GM23338 (cell line): ENCODE measurements at regions not wholly inside any gene's neighbourhood (a gene's known extent, or its start where the extent isn't known, plus 50 kb on each side); places are given as distances from the start of the nearest gene placed in this dataset.

Experiments used
- ATAC-seq: fragments of 200-7000 bp; cut with Tn5 transposase; 3 replicates; pipeline ENCODE4 v1.9.1; 2020
- DNase-seq: peaks from one replicate; pipeline ENCODE4 v3.0.0-alpha.2; 2015; ENCODE audit warnings: low spot score
- H2AFZ ChIP-seq: fragments of 200-600 bp; sonication (generic); 2 replicates; pipeline ENCODE4 v1.8.0; 2016; ENCODE audit warnings: antibody characterized with exemption, mild to moderate bottlenecking, moderate library complexity
- H3F3A ChIP-seq: fragments of 200-600 bp; sonication (generic); replicated peaks from 2 replicates; pipeline ENCODE4 v1.8.0; 2017; ENCODE audit warnings: antibody characterized with exemption, mixed run types, low read depth
- H3K27ac ChIP-seq: fragments of 200-600 bp; sonication (generic); 2 replicates; pipeline ENCODE4 v1.6.1; 2016; ENCODE audit warnings: low read depth
- H3K27me3 ChIP-seq: fragments of 200-600 bp; sonication (generic); 2 replicates; pipeline ENCODE4 v1.8.0; 2016; ENCODE audit warnings: mild to moderate bottlenecking, mixed run types, moderate library complexity; ENCODE audit not compliant: insufficient read depth
- H3K36me3 ChIP-seq: fragments of 200-600 bp; sonication (generic); 2 replicates; pipeline ENCODE4 v1.8.0; 2016; ENCODE audit warnings: mild to moderate bottlenecking; ENCODE audit not compliant: insufficient read depth
- H3K4me1 ChIP-seq: fragments of 200-600 bp; sonication (generic); 2 replicates; pipeline ENCODE4 v1.8.0; 2016; ENCODE audit warnings: mild to moderate bottlenecking, moderate library complexity; ENCODE audit not compliant: insufficient read depth
- H3K4me2 ChIP-seq: fragments of 200-600 bp; sonication (generic); 2 replicates; pipeline ENCODE4 v1.7.1; 2017; ENCODE audit warnings: mixed run types
- H3K4me3 ChIP-seq: fragments of 200-600 bp; sonication (generic); 2 replicates; pipeline ENCODE4 v1.6.1; 2016; ENCODE audit warnings: mixed run types
- H3K79me2 ChIP-seq: fragments of 200-600 bp; sonication (generic); replicated peaks from 2 replicates; pipeline ENCODE4 v1.8.0; 2017; ENCODE audit warnings: mild to moderate bottlenecking; ENCODE audit not compliant: insufficient read depth
- H3K9me2 ChIP-seq: fragments of 200-600 bp; sonication (generic); 2 replicates; pipeline ENCODE4 v1.8.0; 2017; ENCODE audit not compliant: insufficient read depth
- H4K20me1 ChIP-seq: fragments of 200-600 bp; sonication (generic); replicated peaks from 2 replicates; pipeline ENCODE4 v1.8.0; 2017; ENCODE audit warnings: mild to moderate bottlenecking; ENCODE audit not compliant: insufficient read depth
- H3K27ac Mint-ChIP-seq: 2 replicates; pipeline ENCODE4 v1.8.0; 2020; ENCODE audit warnings: inconsistent platforms, mild to moderate bottlenecking, moderate library complexity, mixed read lengths
- H3K27me3 Mint-ChIP-seq: 3 replicates; pipeline ENCODE4 v1.8.0; 2022; ENCODE audit warnings: low read depth, mild to moderate bottlenecking, moderate library complexity, mixed read lengths, inconsistent platforms; ENCODE audit not compliant: insufficient read depth, poor library complexity
- H3K36me3 Mint-ChIP-seq: 3 replicates; pipeline ENCODE4 v1.8.0; 2021; ENCODE audit warnings: low read depth, mild to moderate bottlenecking, inconsistent platforms, moderate library complexity, mixed read lengths
- H3K4me1 Mint-ChIP-seq: 3 replicates; pipeline ENCODE4 v1.8.0; 2020; ENCODE audit warnings: mild to moderate bottlenecking, inconsistent platforms, mixed read lengths
- H3K4me3 Mint-ChIP-seq: 3 replicates; pipeline ENCODE4 v1.8.0; 2021; ENCODE audit warnings: moderate library complexity, mild to moderate bottlenecking, inconsistent platforms, mixed read lengths
- H3K9me3 Mint-ChIP-seq: 3 replicates; pipeline ENCODE4 v1.8.0; 2020; ENCODE audit warnings: moderate library complexity, mild to moderate bottlenecking, inconsistent platforms, mixed read lengths
- CREB1 ChIP-seq: fragments of 250-450 bp; sonication (Bioruptor Pico); IDR thresholded peaks from 2 replicates; pipeline ENCODE4 v1.5.0; 2020; ENCODE audit warnings: low read depth, mild to moderate bottlenecking, moderate library complexity
- CTCF ChIP-seq, 2 experiments: fragments of 200-600 bp in 1 of 2; sonication (generic) in 1 of 2; conservative IDR thresholded peaks; 2 replicates each; pipeline versions ENCODE4 v1.5.1 to v1.6.1; 2016 to 2017; ENCODE audit warnings: antibody characterized with exemption in 2 of 2, low read depth in 2 of 2, mild to moderate bottlenecking in 2 of 2, moderate library complexity in 1 of 2
- ETS1 ChIP-seq: IDR thresholded peaks from 2 replicates; pipeline ENCODE4 v1.6.1; 2016; ENCODE audit warnings: antibody characterized with exemption
- EZH2phosphoT487 ChIP-seq: fragments of 200-600 bp; sonication (generic); IDR thresholded peaks from one replicate; pipeline ENCODE4 v1.8.1; 2018; ENCODE audit warnings: antibody characterized with exemption; ENCODE audit not compliant: unreplicated experiment
- JUNB ChIP-seq: IDR thresholded peaks from one replicate; pipeline ENCODE4 v1.6.1; 2016; ENCODE audit warnings: antibody characterized with exemption; ENCODE audit not compliant: unreplicated experiment
- NANOG ChIP-seq: IDR thresholded peaks from 2 replicates; pipeline ENCODE4 v1.6.1; 2016; ENCODE audit warnings: antibody characterized with exemption, borderline replicate concordance
- POLR2AphosphoS5 ChIP-seq: IDR thresholded peaks from 2 replicates; pipeline ENCODE4 v1.6.1; 2016; ENCODE audit warnings: antibody characterized with exemption, low read depth
- STAT1 ChIP-seq: IDR thresholded peaks from one replicate; pipeline ENCODE4 v1.6.1; 2016; ENCODE audit warnings: antibody characterized with exemption; ENCODE audit not compliant: unreplicated experiment
- ZNF114 ChIP-seq: fragments of 250-450 bp; sonication (Bioruptor Pico); IDR thresholded peaks from 2 replicates; pipeline ENCODE4 v1.5.0; 2020; ENCODE audit warnings: mild to moderate bottlenecking, moderate library complexity
- ZNF331 ChIP-seq: fragments of 250-450 bp; sonication (Bioruptor Pico); IDR thresholded peaks from 2 replicates; pipeline ENCODE4 v1.5.0; 2020; ENCODE audit warnings: low read depth, mild to moderate bottlenecking, moderate library complexity
- TF ChIP-seq, protein P1 (sequence below): fragments of 250-450 bp; sonication (Bioruptor Pico); IDR thresholded peaks from 2 replicates; pipeline ENCODE4 v1.5.0; 2020; ENCODE audit warnings: mild to moderate bottlenecking, moderate library complexity
- TF ChIP-seq, protein P2 (sequence below): IDR thresholded peaks from one replicate; pipeline ENCODE4 v1.6.1; 2018; ENCODE audit warnings: antibody characterized with exemption; ENCODE audit not compliant: unreplicated experiment

- no peaks in the 10 kb centered on the region for H3K27me3 ChIP-seq
- no peaks in the 10 kb centered on the region for H3K9me3 Mint-ChIP-seq
- no peak overlapping the region for H3K4me3 ChIP-seq
- TF ChIP-seq JUNB (no peak), ZNF331 (no peak), CREB1 (CRISPR knock-in tag) (no peak), STAT1 (no peak), ZNF114 (CRISPR knock-in tag) (no peak), ETS1 (no peak), EZH2phosphoT487 (no peak), NANOG (no peak), CTCF (conservative IDR thresholded peaks at IDR 0.05; ENCODE audit: low read depth in 2 of 2) (no peak), POLR2AphosphoS5 (no peak)
- TF ChIP-seq, protein P1, sequence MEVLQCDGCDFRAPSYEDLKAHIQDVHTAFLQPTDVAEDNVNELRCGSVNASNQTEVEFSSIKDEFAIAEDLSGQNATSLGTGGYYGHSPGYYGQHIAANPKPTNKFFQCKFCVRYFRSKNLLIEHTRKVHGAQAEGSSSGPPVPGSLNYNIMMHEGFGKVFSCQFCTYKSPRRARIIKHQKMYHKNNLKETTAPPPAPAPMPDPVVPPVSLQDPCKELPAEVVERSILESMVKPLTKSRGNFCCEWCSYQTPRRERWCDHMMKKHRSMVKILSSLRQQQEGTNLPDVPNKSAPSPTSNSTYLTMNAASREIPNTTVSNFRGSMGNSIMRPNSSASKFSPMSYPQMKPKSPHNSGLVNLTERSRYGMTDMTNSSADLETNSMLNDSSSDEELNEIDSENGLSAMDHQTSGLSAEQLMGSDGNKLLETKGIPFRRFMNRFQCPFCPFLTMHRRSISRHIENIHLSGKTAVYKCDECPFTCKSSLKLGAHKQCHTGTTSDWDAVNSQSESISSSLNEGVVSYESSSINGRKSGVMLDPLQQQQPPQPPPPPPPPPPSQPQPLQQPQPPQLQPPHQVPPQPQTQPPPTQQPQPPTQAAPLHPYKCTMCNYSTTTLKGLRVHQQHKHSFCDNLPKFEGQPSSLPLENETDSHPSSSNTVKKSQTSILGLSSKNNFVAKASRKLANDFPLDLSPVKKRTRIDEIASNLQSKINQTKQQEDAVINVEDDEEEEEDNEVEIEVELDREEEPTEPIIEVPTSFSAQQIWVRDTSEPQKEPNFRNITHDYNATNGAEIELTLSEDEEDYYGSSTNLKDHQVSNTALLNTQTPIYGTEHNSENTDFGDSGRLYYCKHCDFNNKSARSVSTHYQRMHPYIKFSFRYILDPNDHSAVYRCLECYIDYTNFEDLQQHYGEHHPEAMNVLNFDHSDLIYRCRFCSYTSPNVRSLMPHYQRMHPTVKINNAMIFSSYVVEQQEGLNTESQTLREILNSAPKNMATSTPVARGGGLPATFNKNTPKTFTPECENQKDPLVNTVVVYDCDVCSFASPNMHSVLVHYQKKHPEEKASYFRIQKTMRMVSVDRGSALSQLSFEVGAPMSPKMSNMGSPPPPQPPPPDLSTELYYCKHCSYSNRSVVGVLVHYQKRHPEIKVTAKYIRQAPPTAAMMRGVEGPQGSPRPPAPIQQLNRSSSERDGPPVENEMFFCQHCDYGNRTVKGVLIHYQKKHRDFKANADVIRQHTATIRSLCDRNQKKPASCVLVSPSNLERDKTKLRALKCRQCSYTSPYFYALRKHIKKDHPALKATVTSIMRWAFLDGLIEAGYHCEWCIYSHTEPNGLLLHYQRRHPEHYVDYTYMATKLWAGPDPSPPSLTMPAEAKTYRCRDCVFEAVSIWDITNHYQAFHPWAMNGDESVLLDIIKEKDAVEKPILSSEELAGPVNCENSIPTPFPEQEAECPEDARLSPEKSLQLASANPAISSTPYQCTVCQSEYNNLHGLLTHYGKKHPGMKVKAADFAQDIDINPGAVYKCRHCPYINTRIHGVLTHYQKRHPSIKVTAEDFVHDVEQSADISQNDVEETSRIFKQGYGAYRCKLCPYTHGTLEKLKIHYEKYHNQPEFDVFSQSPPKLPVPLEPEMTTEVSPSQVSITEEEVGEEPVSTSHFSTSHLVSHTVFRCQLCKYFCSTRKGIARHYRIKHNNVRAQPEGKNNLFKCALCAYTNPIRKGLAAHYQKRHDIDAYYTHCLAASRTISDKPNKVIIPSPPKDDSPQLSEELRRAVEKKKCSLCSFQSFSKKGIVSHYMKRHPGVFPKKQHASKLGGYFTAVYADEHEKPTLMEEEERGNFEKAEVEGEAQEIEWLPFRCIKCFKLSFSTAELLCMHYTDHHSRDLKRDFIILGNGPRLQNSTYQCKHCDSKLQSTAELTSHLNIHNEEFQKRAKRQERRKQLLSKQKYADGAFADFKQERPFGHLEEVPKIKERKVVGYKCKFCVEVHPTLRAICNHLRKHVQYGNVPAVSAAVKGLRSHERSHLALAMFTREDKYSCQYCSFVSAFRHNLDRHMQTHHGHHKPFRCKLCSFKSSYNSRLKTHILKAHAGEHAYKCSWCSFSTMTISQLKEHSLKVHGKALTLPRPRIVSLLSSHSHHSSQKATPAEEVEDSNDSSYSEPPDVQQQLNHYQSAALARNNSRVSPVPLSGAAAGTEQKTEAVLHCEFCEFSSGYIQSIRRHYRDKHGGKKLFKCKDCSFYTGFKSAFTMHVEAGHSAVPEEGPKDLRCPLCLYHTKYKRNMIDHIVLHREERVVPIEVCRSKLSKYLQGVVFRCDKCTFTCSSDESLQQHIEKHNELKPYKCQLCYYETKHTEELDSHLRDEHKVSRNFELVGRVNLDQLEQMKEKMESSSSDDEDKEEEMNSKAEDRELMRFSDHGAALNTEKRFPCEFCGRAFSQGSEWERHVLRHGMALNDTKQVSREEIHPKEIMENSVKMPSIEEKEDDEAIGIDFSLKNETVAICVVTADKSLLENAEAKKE (CRISPR knock-in tag), result no peak
- TF ChIP-seq, protein P2, sequence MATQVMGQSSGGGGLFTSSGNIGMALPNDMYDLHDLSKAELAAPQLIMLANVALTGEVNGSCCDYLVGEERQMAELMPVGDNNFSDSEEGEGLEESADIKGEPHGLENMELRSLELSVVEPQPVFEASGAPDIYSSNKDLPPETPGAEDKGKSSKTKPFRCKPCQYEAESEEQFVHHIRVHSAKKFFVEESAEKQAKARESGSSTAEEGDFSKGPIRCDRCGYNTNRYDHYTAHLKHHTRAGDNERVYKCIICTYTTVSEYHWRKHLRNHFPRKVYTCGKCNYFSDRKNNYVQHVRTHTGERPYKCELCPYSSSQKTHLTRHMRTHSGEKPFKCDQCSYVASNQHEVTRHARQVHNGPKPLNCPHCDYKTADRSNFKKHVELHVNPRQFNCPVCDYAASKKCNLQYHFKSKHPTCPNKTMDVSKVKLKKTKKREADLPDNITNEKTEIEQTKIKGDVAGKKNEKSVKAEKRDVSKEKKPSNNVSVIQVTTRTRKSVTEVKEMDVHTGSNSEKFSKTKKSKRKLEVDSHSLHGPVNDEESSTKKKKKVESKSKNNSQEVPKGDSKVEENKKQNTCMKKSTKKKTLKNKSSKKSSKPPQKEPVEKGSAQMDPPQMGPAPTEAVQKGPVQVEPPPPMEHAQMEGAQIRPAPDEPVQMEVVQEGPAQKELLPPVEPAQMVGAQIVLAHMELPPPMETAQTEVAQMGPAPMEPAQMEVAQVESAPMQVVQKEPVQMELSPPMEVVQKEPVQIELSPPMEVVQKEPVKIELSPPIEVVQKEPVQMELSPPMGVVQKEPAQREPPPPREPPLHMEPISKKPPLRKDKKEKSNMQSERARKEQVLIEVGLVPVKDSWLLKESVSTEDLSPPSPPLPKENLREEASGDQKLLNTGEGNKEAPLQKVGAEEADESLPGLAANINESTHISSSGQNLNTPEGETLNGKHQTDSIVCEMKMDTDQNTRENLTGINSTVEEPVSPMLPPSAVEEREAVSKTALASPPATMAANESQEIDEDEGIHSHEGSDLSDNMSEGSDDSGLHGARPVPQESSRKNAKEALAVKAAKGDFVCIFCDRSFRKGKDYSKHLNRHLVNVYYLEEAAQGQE, result no peak
- H3K27ac Mint-ChIP-seq, result no peak overlapping the region
- peaks cover 34% of the 10 kb centered on the region for H3K4me1 Mint-ChIP-seq
- peaks cover 14% of the 10 kb centered on the region for H3K4me1 ChIP-seq
- H3F3A ChIP-seq, result no peaks in the 10 kb centered on the region; the same call in 1 of the 2 replicates
- ATAC-seq (no peak), DNase-seq (no peak)
- no peaks in the 10 kb centered on the region for H4K20me1 ChIP-seq
- H3K4me3 Mint-ChIP-seq, result no peak overlapping the region
- H3K9me2 ChIP-seq, result 0 out of 2 replicates have a peak, but pooled peaks cover 3% of the 10 kb centered on the region
- H3K36me3 Mint-ChIP-seq, result no peaks in the 10 kb centered on the region
- no peak overlapping the region for H2AFZ ChIP-seq
- no peaks in the 10 kb centered on the region for H3K36me3 ChIP-seq
- H3K27ac ChIP-seq, result no peak overlapping the region
- H3K79me2 ChIP-seq, result no peaks in the 10 kb centered on the region
- no peak overlapping the region for H3K4me2 ChIP-seq
- H3K27me3 Mint-ChIP-seq, result peaks cover 16% of the 10 kb centered on the region
Observed at GRCh38 chr4:153079857-153080391, 124.3 kb upstream of the TRIM2 start.
